Effector CD4-positive, alpha-beta T cell (primary cell): ENCODE measurements at regions not wholly inside any gene's neighbourhood (a gene's known extent, or its start where the extent isn't known, plus 50 kb on each side); places are given as distances from the start of the nearest gene placed in this dataset.
A peak's percentile ranks its signal among the peaks of the same experiment; 100 is the strongest.
"Not testable (repeated sequence)": the region's sequence is repeated elsewhere in the genome, so short reads cannot be mapped to it uniquely, and the experiment has no call there.

Experiments
- DNase-seq: peaks from one replicate; pipeline ENCODE4 v3.0.0-alpha.2; 2020

DNA sequence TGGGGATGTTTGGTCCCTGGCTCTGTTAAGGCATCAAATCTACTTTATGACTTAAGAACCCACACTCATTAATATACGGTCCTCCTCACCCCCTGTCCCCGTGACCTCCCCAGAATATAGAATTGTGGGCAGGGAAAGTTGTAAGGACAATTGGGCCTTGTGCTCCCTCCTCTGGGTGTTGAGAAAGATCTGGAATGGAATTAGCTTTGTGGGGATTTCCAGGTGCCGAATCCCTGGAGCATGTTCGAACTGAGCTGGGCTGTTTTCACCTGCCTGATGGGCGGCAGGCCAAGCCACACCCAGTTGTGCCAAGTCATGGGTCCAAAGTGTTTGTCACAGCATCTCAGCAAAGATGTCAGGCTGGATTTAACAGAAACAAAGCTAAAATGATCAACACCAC, 349.3 kb upstream of the KLF3 start:
- no peak for DNase-seq

- no peak for DNase-seq
Measured at GRCh38 chr4:38315286-38315685, 348.7 kb upstream of the KLF3 start.

DNA sequence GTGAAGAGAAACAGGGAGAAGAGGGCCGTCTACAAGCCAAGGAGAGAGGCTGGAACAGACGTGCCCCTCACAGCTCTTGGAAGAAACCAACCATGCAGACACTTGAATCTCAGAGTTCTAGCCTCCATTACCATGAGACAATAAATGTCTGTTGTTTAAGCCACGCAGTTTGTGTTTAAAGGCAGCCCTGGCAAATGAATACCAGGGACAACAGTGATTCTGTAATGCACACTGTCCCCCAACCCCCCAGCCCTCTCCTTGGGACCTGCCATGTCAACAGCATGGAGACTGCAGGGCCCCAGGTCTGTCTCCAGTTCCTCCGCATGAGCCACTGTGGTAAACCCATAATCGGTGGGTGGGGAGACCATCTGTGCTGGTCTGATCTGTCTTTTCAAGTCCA, 348.0 kb upstream of the KLF3 start:
- no peak for DNase-seq

DNA sequence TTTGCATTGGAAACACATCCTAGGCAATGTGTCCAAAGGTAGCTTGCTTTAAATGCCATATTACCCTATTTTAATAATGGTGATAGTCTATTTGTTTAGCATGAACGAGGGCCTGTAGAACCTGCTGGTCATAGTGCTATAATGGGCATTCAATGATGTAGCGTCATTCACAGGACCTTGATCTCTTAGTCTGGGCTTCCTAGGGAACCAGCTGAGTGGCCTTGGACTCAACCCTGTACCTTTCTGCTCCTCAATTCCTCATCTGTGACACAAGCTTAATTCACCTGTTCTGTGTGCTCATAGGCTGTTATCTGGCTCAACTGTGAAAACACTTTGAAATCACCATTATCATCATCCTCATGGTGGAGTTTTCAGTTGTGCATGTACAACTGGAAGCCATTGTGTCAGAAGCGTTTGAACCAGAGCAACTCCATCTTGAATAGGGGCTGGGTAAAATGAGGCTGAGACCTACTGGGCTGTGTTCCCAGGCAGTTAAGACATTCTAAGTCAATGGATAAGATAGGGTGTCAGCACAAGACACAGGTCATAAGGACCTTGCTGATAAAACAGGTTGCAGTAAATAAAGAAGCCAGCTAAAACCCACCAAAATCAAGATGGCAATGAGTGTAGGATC, 346.8 kb upstream of the KLF3 start:
- no peak for DNase-seq

DNA sequence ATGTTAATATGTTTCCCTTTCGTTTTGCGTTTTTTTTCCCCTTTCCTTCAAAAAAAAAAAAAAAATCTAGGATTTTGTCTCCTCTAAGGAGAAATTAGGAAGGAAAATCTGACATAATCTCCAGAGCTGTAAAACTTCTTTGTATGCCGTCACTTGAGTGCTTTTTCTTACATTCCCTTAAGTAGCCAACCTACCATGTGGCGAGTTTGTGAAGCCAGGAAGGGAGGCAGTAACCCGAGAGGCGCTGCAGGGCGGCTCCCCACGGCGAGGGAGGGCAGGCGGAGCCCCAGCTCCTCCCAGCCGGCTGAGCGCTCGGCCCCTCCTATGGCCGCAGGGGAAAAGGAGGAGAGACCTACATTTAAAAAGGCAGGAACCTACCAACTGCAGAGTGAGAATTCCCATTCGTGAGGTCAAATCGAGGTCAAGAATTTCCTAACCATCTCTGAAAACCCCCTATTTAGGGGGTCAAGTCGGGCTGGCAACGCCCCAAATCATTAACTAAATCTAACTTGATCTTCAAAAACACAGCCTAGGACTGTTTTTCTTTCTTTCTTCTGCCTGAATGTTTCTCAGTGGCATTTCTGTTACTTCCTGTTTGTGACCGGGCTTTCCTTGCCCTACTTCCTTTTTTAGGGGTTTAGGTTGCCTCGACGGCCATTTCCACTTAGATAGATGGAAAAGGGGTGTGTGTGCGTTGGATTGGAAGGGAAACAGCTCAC, 345.1 kb upstream of the KLF3 start:
- DNase-seq: peak; percentile 50

DNA sequence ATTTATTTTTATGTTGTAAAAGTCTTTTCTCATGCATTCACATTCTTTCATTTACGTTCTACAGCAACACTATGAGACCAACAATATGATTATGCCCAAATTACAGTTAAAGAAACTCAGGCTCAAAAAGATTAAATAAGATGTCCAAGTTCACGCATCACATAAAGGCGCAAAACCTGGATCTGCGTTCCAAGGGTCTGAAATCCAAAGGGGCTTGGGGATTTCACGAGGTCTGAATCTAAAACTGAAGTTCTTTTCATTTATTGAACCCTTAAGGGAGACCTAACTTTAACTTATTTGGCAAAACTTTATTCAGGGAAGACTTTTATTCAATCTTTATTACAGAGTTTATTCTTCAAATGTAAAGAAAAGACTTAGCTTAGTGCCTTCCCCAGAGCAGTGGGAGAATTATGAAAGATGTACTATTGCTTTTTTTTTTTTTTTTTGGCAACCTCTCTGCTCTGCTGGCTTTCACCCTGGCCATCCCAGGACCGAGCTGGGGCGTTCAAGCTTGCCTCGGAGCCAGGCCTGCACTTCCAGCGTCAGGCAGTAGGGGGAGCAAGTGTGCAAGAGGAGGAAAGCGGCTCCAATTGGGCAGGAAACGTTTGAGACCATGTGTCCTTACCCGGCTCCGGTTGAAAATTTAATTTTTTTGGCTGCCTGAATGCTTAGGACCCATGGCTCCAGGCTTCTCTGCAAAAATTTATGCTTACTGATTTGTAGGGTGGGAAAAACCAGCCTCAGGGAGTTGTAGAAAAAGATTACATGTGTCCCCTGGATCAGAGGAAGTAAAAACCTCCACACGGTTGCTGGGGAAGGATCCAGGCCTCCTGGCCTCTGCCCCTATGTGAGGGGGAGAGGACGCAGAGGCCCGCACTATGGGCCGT, 344.3 kb upstream of the KLF3 start:
- DNase-seq: peak; percentile 83

GRCh38 chr4:38320343-38320695, 343.7 kb upstream of the KLF3 start:
- DNase-seq: no peak

GRCh38 chr4:38320833-38321232, 343.2 kb upstream of the KLF3 start:
- no peak for DNase-seq

DNA sequence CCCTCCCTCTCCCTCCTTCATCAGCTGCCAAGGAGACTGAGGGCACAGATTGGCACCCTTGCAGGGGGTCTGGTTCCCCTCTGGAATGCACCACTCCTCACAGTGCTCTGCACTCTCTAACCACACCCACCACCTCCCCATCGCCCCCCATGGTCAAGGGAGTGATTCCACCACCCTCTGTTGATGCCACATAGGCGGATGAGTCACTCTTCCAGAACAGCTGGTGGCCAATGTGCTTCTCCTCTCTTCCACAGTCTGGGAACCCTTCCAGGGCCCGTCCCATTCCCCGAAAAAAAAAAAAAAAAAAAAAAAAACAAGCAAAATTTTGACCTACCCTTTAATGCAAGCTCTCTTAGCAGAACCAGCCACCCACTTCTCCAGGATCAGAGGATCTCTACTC, 341.3 kb upstream of the KLF3 start:
- DNase-seq: no peak

DNA sequence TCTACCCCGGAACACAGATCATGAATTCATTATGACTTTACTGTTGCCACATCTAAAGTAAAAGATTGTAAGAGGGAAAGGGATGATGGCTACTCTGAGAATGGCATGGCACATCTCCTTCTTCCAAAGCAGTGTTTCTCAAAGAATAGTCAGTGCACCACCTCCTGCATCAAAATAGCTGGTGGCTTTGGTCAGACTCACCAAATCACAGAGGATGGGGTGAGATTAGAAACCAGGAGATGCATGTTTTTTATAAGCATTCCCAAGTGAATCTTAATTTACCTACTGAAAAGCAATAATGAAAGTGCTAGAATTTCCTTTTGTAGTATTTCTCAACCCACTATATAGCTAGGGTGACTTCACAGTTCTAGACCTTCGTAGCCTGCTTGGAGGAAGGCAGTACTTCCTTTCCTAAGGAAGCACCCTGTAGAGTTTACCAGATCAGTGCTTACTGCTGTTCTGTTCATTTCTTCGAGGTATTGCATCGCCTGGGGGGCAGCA, 340.8 kb upstream of the KLF3 start:
- DNase-seq: no peak

DNA sequence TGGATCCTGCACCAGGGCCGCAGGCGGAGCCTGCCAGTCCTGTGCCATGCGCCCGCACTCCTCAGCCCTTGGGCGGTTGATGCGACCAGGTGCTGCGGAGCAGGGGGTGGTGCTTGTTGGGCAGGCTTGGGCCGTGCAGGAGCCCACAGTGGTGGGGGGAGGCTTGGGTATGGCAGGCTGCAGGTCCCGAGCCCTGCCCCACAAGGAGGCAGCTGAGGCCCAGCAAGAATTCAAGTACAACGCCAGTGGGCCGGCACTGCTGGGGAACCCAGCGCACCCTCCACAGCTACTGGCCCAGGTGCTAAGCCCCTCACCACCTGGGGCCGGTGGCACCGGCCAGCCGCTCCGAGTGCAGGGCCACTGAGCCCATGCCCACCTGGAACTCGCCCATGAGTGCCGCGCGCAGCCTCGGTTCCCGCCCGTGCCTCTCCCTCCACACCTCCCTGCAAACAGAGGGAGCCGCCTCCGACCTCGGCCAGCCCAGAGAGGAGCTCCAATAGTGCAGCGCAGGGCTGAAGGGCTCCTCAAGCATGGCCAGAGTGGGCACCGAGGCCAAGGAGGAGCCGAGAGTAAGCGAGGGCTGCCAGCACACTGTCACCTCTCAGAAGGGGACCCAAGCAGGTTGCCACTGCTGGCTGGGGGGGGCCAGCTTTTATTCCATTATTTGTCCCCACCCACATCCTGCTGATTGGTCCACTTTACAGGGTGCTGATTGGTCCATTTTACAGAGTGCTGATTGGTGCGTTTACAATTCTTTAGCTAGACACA, 339.0 kb upstream of the KLF3 start:
- DNase-seq: no peak

DNA sequence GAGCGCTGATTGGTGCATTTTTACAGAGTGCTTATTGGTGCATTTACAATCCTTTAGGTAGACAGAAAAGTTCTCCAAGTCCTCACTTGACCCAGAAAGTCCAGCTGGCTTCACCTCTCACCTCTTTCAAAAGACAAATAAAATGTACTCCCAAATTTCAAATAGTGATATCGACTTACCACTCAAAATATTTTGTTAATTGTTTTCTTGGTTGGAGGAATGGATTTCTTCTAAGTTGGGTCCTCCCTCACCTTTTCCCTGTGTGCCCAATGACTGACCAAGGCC, 338.4 kb upstream of the KLF3 start:
- no peak for DNase-seq

DNA sequence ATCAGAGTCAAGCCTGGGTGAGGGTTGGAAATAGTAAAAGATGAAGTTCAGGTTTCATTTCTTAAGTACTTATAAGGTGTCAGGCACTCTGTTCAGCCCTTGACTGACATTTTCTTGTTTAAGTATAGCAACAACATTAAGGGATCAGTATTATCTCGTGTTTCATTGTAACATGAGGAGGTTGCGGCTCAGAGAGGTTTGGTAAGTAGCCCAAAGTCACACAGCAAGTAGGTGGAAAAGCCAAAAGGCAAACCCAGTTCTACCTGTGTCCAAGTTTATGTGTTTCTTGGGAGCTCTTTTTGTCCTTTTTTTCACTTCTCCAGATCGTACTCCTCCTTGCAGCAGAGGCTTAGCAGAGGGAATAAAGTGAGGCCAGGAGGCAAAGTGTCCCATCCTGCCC, 337.5 kb upstream of the KLF3 start:
- no peak for DNase-seq

- no peak for DNase-seq
Measured at GRCh38 chr4:38327174-38327573, 336.8 kb upstream of the KLF3 start.

DNA sequence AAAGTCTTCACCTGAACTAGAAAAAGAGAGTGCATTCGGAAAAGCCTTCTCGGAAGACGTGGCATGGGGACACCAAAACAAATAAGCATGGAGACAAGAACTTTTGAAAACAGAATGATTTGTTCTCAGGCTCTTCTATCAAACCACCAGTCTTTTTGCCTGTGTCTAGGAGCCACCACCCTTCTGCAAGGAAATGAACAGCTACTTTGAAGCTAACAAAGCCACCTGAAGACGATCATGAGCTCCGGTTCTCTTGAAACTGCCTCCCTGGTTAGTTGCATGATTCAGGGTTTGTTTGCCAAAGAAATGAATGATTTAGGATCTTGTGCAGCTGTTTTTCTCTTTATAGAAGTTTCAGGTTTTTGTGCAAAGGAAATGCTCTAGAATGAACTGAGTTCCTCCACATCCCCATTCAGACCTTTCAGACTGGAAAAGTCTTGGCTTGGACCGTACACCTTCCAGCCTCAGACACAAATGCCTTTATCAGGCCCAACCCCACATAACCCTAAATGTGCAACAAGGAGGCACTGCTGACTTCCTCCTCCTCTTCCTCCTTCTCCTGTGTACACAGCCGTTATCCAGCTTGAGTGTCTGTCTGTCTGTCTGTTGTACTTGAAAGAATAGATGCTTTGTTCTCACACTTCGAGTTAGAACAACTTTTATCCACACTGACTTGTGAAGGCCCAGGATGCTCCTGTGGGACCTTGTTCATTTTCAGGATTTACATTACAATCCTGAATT, 334.8 kb upstream of the KLF3 start:
- no peak for DNase-seq

DNA sequence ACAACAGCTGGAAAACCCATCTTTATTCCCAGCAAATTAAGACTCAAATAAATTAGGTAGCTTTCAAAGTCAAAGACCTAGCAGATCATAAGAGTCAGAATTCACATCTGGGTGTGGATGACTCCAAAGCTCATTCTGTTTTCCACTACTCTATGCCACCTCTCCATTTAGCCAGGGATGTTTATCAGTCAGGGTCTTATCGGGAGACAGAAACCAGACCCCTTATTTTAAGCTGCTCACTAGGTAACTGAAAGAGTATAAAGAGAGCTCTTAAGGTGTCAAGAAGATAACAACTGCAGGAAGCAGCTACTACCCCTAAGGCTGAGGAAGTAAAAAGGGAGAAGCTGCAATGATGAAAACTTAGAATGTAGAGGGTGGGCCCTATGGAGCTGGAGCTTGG, 333.7 kb upstream of the KLF3 start:
- DNase-seq: no peak

DNA sequence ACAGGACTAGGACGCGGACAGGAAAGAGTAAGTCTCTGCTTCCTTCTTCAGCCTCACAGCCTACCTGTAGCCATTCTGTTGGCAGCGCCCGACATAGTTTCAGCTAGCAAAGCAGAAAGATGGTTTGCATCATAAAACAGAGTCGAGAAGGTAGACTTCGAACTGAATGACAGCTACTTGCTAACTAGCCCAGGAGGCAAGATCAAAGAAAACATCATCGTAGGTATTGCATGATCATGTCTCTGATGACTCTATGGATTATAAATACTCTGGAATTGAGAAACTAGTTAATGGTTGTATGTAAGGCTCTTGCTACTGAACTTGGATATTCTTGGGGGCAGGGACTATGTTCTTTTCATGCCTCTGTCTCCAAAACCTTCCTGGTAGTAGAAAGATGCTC, 333.1 kb upstream of the KLF3 start:
- no peak for DNase-seq

GRCh38 chr4:38332699-38333098, 331.3 kb upstream of the KLF3 start:
- no peak for DNase-seq

- no peak for DNase-seq
Measured at GRCh38 chr4:38333219-38333618, 330.8 kb upstream of the KLF3 start.

GRCh38 chr4:38334791-38335190, 329.2 kb upstream of the KLF3 start:
- no peak for DNase-seq

DNA sequence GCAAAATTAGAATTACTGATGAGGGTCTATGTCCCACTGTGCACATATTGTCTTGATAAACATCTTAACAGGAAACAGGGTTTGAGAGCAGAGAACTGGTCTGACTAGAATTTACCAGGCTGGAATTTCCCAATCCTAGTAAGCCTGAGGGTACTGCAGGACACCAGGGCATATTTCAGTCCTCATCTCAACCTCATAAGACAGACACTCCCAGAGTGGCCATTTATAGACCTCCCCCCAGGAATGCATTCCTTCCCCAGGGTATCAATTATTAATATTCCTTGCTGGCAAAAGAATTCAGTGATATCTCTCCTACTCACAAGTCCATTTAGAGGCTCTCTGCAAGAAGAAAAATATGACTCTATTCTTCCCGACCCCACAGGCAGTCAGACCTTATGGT, 325.1 kb upstream of the KLF3 start:
- DNase-seq: not testable (repeated sequence)

DNA sequence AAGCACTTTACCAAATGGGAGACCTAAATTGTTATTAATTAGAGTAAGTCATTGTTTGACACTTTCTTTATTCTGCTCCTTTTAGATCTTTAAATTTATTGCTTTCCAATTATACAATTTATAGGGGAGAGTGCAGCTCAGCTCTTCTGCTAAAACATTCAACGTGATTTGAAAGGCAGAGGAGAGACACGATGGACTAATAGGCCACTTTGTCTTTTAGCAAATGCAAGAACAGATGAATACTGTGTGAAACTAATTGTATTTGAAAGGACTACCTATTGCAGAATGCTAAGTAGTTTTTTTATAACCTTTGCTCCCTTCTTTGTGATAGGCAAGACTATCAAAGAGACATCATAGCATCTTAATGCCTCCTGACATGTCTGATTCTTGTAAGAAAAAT, 320.4 kb upstream of the KLF3 start:
- DNase-seq: no peak

GRCh38 chr4:38344929-38345328, 319.1 kb upstream of the KLF3 start:
- DNase-seq: no peak
